HG02678 (cell line): ENCODE measurements at regions not wholly inside any gene's neighbourhood (a gene's known extent, or its start where the extent isn't known, plus 50 kb on each side); places are given as distances from the start of the nearest gene placed in this dataset.
"Not testable (repeated sequence)": the region's sequence is repeated elsewhere in the genome, so short reads cannot be mapped to it uniquely, and the experiment has no call there.

Experiments
- ATAC-seq: cut with Tn5 transposase; IDR thresholded peaks from one replicate; pipeline ENCODE4 v1.9.1; 2021; ENCODE audit warnings: mild to moderate bottlenecking, moderate library complexity; ENCODE audit not compliant: unreplicated experiment

DNA sequence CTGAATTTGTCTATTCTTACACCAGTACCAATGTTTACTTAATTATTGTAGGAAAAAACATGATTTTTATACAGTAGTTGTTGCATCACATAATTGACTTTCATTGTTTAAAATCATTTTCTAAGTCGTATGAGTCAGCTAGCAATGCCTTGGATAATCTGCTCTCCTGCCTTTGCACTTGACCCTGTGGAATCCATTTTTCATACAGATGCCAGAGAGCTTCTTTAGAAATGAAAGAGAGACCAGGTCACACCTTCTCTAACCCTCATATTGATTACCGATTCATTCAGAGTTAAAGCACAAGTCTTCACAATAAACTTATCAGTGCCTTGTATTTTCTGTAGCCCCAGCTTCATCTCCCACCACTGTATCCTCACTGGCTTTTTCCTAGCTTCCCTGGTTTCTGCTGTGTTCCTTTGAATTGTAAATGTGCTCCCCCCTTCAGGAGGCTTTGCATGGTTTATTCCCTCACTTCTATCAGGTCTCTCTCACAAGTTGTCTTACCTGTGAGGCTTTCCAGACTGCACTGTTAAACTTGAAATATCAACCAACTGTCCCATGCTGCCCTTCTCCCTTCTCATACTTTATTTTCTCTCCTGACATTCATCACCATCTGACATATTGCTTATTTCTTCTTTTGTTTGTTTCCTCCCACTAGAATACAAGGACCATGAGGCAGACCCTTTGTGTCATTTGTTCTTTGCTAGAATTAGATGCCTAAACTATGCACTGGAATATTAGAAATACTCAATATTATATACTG lies 662.0 kb upstream of the GBE1 start:
- no peak for ATAC-seq

DNA sequence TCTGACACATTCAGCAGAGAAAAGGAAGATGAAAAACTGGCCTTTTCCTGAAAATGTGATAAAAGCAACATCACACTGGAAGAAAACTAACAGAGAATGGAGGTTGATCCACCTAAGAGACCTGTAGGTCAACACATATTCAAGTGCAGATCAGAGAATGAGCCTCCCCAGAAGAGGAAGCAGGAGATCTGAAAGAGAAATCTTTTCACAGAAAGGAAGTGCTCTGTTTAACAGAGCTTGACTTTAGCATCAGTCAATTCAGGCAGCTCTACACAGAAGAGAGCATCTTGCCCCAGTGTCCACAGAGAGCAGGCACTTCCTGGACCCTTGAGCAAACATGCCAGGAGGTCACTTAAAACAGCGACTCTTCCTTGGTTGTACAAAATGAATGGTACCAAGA lies 655.4 kb upstream of the GBE1 start:
- no peak for ATAC-seq

DNA sequence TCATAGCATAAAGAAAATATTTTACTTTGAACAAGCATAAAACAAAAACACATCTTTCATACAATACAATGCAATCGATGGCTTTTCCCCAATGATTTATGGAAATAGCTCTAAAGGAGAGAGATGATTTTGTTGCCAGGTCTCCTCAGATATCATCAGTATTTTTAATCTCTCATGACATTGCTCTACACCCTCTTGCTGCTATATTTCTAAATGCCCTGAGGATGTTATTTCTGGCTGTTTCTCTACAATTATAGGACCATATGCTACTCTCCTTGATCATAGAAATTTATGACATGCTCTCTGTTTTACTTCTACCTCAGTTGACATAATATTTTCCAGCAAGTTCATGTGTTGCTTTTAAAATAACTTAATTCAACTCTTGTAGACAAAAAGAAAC lies 654.9 kb upstream of the GBE1 start:
- no peak for ATAC-seq

DNA sequence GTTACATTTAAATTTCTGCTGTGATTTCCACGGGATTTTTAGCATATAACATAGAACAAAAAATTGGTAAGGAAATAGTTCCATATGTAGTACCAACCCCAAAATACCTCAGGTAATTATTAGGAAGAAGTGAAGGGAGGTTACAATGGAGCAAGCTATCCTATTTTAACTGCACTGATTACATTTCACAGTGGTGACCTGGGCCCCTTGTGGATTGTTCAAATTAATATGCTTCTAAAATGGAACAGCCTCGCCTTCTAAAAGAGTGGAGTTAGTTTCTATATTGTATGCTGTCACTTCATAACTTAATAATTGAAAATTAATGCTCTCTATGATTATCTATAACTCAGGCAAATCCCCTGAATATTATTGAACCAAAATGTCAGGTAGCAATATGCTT lies 651.7 kb upstream of the GBE1 start:
- no peak for ATAC-seq

DNA sequence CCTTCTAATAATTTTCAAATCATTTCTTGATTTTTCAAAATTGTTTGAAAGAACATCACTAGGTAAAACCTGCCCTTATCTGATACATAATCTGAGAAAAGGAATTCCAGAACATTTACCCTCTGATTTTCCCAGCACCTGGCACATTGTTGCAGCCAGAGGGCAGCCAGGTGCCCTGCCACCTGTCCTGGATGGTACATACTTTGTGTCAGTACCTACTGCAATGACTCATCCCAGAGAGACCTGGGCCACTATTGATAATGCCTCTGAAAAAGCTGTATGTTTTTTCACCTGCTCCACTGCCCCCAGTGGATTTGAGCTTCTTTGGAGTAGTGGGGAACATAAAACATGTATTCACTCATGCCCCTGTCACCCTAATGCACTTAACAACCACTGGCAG lies 648.9 kb upstream of the GBE1 start:
- no peak for ATAC-seq

DNA sequence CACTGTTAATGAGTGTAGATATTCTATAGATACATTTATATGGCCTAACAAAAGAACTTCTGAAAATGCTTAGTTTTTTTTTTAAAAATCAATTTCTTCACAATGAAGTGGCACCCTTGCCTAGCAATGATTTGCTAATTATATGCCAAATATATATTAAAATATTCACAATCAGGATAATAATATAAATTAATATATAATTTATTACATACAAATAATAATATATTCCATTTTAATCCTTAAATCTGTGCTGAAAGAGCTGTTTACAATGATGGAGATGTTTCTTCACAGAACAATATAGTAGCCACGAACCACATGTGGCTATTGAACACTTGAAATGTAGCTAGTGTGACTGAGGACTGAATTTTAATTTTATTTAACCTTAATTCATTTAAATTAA lies 648.4 kb upstream of the GBE1 start:
- no peak for ATAC-seq

DNA sequence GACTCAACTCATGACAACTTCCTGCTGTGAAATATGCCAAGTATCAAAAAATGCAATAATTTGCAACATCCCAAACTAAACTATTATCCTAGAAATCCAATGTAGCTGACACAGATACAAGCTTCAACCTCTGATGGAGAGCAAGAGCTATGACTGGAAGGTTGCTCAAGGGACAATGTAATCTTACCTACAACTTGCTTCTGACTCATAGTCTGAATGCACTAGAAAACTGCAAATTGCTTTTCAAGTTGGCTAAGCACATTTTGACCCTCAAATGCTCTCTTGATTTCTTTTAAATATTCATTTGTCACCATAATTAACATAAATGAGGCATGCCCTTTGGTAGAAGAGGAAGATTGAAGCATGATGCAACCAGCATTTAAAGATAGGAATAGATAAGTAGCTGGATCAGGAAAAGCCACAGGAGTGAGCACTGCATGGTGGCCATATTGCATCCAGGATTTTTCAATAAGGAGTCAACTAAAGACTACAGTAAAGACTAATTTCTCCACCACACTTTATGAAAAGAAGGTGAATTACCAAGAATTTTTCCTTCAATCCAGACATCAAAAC lies 630.8 kb upstream of the GBE1 start:
- ATAC-seq = no peak

DNA sequence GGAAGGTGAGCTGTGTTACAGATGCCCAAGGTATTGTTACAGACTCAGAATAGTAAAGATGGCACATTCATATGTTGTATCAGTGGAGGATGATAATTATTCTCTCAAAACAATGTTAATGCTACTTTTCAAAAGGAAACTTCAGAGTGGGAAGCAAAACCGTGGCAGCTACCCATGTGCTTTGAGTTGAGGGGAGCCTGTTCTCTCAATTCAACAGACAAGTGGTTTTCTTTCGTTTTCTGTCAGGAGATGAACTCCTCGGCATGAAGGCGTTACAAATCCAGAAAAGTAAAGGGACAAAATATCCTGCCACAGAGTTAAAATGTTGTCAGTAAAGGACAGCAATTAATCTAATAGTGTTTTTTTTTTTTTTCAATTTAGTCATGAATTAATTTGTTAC lies 629.4 kb upstream of the GBE1 start:
- no peak for ATAC-seq

DNA sequence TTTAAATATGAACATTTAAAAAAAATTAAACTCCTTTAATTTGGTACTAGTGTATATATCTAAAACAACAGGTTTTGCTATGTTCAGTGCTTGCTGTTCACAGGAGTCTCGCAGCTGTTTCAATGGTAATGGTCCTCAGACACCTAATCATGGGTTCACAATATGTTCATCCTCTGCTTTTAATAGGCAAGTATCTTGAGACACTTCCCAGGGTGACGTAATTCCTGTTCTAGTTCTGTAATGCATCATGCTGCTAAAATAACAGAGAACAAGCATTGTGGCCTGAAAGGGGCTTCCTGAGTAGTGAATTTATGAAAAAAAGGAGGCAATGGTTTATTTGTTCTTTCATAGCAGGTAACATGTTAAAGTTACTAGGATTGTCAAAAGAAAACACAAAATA lies 625.2 kb upstream of the GBE1 start:
- ATAC-seq = no peak

DNA sequence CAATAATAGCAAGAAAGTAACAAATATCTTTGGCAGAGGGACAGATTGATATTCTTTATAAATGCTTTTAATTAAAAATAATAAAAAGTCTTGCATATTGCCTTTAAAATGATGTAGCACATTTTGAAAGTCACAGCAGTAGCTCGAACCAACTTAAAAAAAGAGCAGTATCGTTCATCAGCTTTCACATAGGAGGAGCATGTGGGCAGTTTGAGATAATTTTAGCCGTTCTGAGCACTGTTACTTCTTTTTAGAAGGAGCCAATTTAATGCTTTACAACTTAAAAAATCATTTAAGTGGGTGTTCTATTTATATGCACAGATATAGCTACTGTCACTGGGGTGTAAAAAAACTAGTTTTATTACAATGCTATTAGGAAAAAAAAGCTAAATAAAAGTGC lies 622.7 kb upstream of the GBE1 start:
- no peak for ATAC-seq

DNA sequence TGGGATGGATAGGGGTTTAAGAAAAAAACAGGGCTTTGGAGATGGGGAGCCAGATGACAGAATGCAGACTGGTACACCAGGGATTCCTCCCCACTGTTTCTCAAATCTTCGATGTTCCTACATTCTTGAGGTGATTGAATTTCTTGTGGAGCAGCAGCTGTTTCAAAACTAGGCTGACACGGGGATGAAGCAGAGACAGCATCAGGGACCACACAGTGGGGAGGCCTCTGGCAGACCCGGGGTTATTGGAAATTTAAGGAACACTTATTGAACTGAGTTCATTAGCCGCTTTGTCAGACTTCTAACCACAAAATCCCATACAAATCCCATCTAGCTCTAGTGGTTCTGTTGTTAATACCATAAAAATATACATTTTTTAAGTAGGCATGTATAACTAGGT lies 621.4 kb upstream of the GBE1 start:
- ATAC-seq = no peak

DNA sequence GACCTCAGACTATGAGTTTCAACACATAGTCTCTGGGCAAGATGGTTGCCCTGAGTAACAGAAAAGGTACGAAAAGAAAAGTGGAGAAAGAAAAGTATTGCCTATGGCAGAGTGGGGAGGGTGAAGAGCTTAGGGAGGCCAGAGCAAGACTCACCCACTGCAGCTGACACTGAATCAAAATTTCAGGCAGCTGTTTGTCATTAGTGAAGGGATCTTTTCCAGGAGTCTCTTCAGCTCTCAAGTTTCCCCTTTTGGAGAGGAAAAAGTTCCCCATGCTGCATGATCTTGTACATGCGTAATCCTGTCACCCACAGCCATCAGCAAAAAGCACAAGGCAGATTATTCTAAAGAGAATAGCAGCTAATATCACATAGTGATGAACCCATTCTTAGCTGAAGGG lies 616.9 kb upstream of the GBE1 start:
- no peak for ATAC-seq

DNA sequence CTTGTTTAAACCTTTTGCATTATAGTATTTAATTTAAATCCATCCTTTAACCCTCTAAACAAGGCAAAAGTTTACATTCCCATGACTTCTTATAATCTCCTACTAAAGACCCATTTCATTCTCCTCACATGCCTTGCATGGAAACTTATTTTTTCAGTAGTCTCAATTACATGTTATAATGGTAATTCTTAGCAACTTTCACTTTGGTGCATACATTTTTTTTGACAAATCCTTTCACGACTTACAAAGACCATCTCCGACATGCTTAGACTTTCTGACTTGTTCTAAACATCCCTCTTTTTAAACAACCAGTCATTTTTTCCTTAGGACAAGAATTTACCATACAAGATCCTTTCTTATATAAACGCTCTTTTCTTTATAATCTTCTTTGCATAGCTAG lies 615.4 kb upstream of the GBE1 start:
- ATAC-seq = no peak

DNA sequence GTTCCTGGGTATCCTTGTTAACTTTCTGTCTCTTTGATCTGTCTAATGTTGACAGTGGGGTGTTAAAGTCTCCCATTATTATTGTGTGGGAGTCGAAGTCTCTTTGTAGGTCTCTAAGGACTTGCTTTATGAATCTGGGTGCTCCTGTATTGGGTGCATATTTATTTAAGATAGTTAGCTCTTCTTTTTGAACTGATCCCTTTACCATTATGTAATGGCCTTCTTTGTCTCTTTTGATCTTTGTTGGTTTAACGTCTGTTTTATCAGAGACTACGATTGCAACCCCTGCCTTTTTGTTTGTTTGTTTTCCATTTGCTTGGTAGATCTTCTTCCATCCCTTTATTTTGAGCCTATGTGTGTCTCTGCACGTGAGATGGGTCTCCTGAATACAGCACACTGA lies 612.4 kb upstream of the GBE1 start:
- ATAC-seq = not testable (repeated sequence)

DNA sequence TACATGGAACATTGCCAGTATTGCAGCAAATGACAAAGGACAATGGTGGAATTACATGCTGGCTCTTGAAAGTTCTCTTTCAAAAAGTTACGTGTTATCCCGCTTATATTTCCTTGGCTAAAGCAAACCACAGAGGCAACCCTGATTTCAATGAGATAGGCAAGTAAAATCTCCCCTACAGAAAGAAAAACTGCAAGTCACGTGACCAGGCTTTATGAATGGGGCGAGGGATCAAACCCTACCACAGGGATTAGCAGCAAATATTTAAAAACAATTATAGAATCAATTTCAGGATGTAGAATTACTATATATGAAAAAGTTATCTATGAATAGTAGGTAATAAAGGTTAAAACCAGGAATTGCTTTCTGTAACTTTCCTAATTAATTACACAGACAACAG lies 603.4 kb upstream of the GBE1 start:
- no peak for ATAC-seq

DNA sequence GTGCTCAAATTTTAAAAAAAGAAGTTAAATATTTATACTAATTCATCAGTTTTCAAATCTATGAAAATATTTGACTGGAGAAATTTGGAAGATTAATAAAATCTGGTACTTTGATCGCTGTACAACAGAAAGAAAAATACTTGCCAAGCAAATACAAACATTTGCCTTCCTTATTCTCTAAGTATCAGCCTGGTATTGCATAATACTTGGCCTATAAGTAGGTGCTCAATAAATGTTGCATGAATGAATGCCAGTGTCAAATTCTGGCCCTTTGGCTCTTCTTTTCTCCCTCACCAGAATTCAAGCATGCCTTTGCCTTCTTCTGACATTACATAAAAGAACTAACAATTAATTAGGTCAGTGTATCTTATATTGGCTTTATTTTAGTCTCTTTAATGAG lies 601.7 kb upstream of the GBE1 start:
- no peak for ATAC-seq

DNA sequence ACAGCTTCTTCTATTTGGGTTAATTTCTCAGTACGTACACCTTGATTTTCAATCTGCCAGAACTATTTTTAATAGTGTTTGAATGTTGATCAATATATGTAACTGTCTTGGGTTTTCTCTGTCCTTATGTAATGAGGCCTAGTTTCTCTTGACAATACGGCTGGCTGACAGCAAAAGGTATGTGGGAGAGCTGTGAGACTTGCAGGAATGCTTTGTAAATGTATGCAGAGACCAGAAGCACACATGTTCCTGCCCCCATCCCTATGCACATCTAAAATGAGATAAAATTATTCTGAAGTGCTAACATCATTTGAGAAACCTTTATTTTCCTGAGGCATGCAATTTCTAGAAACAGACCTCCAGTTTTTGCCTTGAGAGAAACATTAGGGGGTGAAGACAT lies 593.8 kb upstream of the GBE1 start:
- ATAC-seq = no peak

DNA sequence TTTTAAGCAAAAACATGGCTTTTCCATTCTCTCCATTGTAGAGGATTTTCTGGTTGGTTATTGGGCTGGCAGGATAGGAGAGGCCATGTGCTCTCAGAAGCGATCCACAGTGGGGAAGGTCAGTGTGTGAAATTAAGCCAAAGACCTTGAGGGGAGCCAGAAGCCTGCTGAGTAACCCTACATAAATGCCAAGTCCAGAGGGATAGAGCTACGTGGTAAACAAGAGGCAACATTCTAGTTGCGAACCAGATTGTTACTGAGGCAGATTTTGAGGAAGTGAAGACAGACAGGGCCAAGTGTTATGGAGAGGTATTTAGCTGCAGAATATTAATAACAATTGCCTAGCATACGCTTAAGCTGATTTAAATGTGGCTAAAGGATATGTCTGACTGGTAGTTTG lies 592.8 kb upstream of the GBE1 start:
- ATAC-seq = no peak

DNA sequence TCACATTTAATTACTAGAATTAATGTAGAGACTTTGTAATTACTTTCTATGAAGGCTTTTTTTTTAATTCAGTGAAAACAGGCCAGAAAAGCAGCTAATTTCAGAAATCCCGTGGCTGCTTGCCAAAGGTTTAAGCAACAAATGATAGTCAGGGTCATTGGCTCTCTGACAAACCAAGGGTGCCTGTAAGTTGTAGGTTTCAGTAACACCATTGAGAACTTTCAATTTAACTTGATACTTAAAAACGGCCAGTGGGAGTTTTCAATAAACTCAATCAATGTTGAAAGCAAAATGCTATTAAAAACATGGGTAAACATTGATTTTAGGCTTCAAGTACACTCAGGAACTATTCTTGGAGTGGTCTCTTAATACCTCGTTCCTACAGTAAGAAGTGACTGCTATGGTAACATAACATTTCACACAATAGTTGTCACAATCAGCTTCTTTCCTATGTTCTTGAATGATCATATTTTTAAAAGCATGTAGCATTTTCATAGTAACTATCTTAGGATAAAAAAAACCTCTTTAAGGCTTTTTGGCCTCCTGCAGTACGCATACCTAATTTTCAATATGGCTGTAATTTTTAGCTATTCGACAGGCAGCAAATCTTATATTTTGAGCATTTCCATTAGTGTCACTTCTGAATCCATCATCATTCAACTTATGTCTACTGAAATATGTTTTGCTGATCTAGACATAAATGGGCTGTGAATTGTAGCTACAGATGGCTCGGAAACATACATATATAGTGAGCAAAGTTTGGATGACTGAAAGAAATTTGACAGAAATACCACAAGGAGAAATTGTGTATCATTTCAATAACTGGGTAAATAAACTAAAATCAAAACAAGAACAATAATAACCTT lies 592.1 kb upstream of the GBE1 start:
- no peak for ATAC-seq

DNA sequence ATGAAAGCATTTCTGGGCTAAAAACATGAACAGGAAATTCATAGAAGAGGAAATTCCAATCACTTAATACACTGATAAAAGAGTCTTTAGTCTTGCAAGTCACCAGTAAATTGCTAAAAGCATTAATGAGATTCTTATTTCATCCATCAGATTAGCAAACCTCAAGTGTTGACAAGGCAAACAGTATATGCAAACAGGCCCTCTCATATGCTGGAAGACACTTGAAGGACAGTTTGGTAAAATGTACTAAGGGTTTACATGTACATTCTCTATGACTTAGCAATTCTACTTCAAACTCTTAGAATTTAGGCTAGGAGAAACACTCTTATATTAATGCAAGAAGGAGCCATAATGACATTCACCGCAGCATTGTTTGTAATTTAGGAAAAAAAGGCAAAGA lies 586.1 kb upstream of the GBE1 start:
- ATAC-seq = no peak

DNA sequence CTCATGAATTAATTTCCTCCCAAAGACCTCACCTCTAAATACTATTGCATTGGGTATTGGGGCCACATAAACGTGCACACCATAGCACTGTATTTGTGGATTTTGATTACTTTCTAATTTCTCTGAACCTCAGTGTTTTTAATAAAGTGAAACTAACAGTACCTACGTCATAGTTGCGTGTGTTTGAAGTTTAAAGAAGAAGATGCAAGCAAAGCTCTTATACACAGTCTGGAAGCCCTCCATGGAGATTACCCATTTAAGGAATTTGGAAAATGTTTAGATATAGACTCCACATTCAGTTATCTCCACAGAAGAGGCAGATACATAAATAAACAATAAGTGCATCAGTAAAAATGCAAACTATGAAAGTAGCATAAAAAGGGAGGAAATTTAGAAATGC lies 581.1 kb upstream of the GBE1 start:
- no peak for ATAC-seq

DNA sequence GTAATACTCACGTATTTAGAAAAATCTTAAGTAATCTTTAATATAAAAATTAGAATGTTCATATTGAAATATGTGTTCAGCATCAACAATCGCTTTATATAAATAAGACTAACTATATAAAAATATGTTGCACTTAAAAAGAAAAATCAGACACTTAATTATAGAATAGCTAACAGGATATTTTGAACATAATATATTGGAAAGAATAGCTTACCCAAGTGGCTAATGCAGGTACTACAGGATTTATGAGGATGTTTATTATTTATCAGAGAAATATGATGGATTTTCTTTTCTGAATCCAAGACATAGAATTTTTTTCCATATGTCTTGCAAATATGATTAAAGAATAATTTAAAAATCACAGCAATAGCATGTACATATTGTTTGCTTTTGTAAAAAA lies 567.9 kb upstream of the GBE1 start:
- ATAC-seq = no peak
